Activated naive CD8-positive, alpha-beta T cell (primary cell): ENCODE measurements at regions not wholly inside any gene's neighbourhood (a gene's known extent, or its start where the extent isn't known, plus 50 kb on each side); places are given as distances from the start of the nearest gene placed in this dataset.
"Not testable (repeated sequence)": the region's sequence is repeated elsewhere in the genome, so short reads cannot be mapped to it uniquely, and the experiment has no call there.

Experiments
- H3K27ac Mint-ChIP-seq: one replicate; pipeline ENCODE4 v1.8.0; 2021; ENCODE audit warnings: mixed read lengths
- H3K27me3 Mint-ChIP-seq: one replicate; pipeline ENCODE4 v1.8.0; 2021; ENCODE audit warnings: mixed read lengths
- H3K36me3 Mint-ChIP-seq: one replicate; pipeline ENCODE4 v1.8.0; 2021; ENCODE audit warnings: mixed read lengths
- H3K4me1 Mint-ChIP-seq: one replicate; pipeline ENCODE4 v1.8.0; 2021; ENCODE audit warnings: low read depth, mixed read lengths
- H3K4me3 Mint-ChIP-seq: one replicate; pipeline ENCODE4 v1.8.0; 2021; ENCODE audit warnings: mild to moderate bottlenecking, mixed read lengths
- H3K9me3 Mint-ChIP-seq: one replicate; pipeline ENCODE4 v1.8.0; 2021; ENCODE audit warnings: low read depth, mixed read lengths

DNA sequence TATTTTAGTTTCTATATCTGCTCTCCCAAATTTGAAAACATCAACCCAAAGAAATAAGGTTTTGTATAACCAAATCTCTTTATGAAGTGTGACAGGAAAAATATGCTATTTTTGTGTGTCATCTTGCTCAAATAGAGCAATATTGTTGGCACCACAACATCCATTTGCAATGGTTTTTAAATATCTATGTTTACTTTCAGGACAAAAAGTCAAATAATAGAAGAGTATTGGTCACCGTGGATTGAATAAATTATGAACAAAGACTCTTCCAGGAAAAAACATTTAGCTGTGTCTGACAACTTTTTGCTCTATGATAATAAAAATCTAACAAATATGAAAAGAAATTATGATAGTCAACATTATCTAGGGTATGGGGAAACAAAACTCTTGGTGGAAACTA, 439.2 kb downstream of the BTG1 start:
- Mint-ChIP-seq H3K4me1 (no peaks in the 10 kb centered on the region), H3K9me3 (no peaks in the 10 kb centered on the region), H3K36me3 (no peaks in the 10 kb centered on the region), H3K27ac (no peak overlapping the region), H3K27me3 (no peaks in the 10 kb centered on the region), H3K4me3 (no peak overlapping the region)

DNA sequence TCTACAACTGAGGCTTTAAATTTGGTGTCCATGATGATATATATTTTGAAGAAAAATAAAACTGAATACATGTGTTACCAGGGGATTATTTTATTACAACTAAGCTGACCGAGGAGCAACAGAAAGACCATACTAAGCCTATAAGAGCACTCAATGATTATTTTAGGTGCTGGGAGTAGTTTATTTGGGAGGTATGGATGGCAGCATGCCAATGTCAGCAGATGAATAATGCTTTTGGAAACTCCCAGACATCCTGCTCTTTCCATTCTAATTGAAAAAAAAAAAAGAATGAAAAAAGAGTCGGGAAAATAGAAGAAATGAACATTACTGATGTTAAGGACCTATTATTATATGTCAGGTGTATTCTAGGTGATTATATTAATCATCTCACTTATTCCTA, 441.2 kb downstream of the BTG1 start:
- Mint-ChIP-seq H3K27me3 (no peaks in the 10 kb centered on the region), H3K4me1 (no peaks in the 10 kb centered on the region), H3K27ac (no peak overlapping the region), H3K9me3 (no peaks in the 10 kb centered on the region), H3K36me3 (no peaks in the 10 kb centered on the region), H3K4me3 (no peak overlapping the region)

DNA sequence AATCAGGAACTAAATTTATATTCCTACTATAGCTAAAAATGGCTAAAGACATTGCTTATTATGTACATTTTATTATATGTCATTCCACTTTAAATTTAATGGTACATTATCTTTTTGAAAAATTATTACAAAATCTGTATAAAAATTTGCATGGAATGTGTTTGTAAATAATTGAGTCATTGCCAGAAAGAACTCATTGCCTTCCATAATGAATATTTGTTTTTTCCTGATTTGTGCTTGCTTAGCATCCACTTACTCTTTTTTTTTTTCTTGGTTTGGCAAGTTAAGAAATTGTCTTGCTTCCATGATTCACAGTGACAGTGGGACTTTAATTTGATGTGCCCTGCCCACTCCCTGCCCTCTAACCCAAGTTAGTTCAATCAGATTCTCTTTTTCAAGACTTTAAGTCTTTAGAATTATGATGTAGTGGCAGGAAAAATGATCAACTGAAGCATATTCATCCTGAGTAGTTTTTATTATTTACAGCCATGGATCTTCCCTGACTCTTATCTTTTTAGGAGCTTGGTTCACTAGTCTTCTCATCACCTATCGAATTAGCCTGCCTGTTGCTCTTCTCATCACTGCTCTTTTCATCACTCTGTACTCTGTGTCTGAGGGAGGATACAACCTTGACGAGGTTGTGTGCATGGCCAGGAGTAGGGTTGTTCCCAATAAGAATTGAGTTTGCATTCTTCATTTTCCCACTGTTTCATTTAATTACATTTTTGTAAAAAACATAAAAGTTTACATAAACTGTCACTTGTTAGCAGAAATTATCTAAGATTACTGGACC, 442.0 kb downstream of the BTG1 start:
- Mint-ChIP-seq H3K27ac (no peak overlapping the region), H3K4me3 (no peak overlapping the region), H3K36me3 (no peaks in the 10 kb centered on the region), H3K4me1 (no peaks in the 10 kb centered on the region), H3K9me3 (peaks cover 5% of the 10 kb centered on the region), H3K27me3 (no peaks in the 10 kb centered on the region)

DNA sequence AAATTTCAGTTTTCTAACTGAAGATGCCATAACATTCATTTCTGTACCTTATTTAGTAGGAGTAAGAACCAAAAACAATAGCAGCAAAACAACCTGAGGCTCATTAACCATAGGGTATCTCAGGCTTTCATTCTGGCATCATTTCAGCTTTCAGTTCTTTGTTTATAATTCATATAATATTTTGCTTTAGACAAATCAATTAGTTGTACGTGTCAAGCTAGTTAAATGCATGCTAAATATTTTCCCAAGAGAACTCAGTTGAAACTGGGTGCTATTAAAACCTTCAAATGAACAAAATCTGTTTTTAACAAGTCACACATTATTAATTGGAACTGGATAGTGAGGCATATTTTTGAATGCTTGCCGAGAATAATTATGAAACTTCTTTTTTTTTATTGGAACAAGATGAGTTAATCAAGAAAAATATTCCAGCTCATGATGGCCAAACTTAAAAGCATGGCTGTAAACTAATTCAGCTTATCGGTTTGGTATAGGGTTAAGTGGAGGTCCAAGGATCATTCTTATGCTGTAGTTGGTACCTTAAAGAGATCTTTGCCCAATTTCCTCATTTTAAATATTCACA, 442.7 kb downstream of the BTG1 start:
- Mint-ChIP-seq H3K4me1 (no peaks in the 10 kb centered on the region), H3K9me3 (peaks cover 6% of the 10 kb centered on the region), H3K4me3 (no peak overlapping the region), H3K27me3 (no peaks in the 10 kb centered on the region), H3K27ac (no peak overlapping the region), H3K36me3 (no peaks in the 10 kb centered on the region)

DNA sequence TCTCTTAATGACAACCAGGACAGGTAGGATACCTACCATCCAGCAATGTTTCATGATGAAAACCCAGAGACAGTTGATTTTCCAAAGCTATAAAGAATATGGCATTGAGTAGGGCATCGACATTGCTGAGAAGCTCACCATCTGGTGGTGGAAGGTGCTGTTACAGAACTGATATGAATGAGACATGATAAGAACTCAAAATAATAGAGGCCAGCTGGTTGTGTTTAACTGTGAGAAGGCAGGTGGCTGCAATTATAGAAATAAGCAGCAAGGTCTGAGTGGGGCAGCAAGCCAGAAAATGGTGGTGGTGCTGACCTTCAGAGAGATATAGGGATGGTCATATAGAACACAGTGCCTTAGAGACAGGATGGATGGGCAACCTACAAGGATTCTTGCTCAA, 449.7 kb downstream of the BTG1 start:
- Mint-ChIP-seq H3K9me3 (peaks cover 6% of the 10 kb centered on the region), H3K36me3 (peaks cover 4% of the 10 kb centered on the region), H3K27ac (no peak overlapping the region), H3K27me3 (no peaks in the 10 kb centered on the region), H3K4me3 (no peak overlapping the region), H3K4me1 (no peaks in the 10 kb centered on the region)

DNA sequence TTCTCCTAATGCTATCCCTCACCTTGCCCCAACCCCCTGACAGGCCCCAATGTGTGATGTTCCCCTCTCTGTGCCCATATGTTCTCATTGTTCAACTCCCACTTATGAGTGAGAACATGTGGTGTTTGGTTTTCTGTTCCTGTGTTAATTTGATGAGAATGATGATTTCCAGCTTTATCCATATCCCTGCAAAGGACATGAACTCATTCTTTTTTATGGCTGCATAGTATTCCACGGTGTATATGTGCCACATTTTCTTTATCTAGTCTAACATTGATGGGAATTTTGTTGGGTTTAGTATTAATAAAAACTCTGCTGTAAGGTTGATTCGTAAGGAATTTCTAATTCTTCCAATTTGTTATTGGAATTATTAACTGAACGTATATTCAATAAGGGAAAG, 450.2 kb downstream of the BTG1 start:
- not testable (repeated sequence) for H3K9me3 Mint-ChIP-seq, H3K4me1 Mint-ChIP-seq, H3K27me3 Mint-ChIP-seq, H3K27ac Mint-ChIP-seq, H3K4me3 Mint-ChIP-seq, H3K36me3 Mint-ChIP-seq

DNA sequence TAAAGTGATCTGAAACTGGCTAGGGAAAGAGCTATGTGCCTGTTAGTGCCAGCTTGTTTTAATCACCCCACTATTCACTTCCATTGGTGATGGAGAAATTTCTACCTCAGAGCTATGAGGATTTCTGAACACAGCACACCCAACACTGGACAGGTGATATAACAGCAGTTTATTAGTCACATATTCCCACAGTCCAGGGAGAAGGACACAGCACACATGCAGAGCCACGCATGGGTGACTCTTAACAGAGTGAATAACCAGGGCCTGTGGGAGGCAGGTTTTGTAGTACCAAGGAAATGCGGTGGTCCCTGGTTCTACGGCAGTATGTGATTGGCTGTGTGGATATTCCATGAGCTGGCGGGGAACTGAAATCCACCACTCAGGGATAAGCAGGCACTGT, 455.1 kb downstream of the BTG1 start:
- Mint-ChIP-seq H3K27ac (no peak overlapping the region), H3K27me3 (no peaks in the 10 kb centered on the region), H3K4me1 (peaks cover 27% of the 10 kb centered on the region), H3K4me3 (no peak overlapping the region), H3K36me3 (no peaks in the 10 kb centered on the region), H3K9me3 (no peaks in the 10 kb centered on the region)

DNA sequence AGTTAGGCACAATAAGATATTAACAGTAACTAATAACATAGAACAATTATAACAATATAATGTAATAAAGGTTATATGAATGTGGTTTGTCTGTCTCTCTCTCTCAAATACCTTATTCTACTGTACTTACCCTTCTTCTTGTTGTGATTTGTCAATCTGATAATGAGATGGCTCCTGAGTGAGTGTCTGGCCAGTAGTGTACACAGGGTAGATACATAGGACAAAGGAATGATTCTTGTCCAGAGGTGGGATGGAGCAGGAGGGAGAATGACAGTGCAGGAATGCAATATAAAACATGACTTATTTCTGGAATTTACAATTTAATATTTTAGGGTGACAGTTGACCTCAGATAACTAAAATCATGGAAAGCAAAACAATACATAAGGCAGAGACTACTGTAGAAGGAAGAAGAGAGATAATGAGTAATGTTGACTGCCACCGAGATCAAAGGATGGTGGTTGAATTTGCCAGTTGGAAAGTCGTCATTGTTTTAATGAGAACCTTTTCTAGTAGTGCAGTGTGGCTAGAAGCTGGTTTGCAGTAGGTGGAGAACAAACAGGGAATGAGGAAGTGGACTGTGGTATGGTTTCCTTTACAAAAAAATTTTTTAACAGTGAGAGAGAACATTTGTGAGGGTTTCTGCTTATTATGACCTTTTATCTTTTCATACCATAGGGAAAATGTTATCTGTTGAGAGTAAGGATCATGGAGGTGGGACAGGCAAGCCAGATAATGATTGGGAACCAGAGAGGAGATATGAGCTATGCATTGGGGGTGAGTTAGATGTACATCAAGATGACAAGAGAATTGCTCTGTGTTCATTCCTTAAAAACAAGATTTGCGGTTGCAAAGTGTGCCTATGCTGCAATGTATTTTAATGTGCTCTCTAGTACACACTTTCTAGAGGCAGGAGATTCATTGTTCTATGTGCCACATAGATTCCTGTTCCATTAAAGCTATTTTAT, 458.3 kb downstream of the BTG1 start:
- Mint-ChIP-seq H3K27me3 (no peaks in the 10 kb centered on the region), H3K27ac (peak overlapping the region; percentile 51), H3K9me3 (no peaks in the 10 kb centered on the region), H3K36me3 (no peaks in the 10 kb centered on the region), H3K4me3 (peak overlapping the region; percentile 42), H3K4me1 (peaks cover 29% of the 10 kb centered on the region)

DNA sequence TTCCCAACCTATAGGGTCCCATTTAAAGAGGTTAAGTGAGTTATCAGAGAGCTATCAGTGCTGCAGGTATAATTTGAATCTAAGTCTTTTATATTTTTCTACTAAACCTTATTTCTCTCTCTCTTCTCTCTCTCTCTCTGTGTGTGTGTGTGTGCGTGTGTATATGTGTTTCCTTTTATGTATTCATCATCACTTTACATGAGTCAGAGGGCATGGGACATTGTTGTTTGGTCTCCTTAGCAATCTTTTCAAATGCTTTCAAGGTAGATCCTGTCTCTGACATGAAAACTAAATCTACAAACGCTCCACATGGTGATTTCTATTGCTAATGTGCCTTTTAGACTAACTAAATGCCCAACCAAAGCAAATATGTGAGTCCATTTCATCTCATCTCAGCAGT, 459.7 kb downstream of the BTG1 start:
- no peak overlapping the region for H3K27ac Mint-ChIP-seq
- H3K36me3 Mint-ChIP-seq, result no peaks in the 10 kb centered on the region
- peaks cover 29% of the 10 kb centered on the region for H3K4me1 Mint-ChIP-seq
- no peak overlapping the region for H3K4me3 Mint-ChIP-seq
- H3K27me3 Mint-ChIP-seq, result no peaks in the 10 kb centered on the region
- no peaks in the 10 kb centered on the region for H3K9me3 Mint-ChIP-seq

DNA sequence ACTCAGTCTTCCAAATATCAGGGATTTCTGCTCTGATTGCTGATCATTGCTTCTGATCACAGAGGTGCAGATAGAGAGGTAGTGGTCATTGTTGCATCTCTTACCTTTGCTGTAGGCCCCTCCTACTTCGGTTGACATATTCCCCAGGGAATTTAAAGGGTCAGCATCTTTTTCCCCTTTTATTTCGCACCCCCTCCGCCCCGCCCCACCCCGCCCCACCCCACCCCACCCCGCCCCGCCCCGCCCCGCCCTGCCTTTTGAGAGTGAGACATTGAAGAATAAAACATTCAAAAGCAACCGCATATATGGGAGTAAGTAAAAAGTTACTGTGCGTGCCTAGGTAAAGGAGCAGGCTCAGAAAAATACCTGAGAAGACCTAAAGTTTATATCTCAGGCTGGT, 463.9 kb downstream of the BTG1 start:
- Mint-ChIP-seq H3K27ac (no peak overlapping the region), H3K4me3 (no peak overlapping the region), H3K4me1 (peaks cover 13% of the 10 kb centered on the region), H3K36me3 (no peaks in the 10 kb centered on the region), H3K9me3 (no peaks in the 10 kb centered on the region), H3K27me3 (no peaks in the 10 kb centered on the region)

DNA sequence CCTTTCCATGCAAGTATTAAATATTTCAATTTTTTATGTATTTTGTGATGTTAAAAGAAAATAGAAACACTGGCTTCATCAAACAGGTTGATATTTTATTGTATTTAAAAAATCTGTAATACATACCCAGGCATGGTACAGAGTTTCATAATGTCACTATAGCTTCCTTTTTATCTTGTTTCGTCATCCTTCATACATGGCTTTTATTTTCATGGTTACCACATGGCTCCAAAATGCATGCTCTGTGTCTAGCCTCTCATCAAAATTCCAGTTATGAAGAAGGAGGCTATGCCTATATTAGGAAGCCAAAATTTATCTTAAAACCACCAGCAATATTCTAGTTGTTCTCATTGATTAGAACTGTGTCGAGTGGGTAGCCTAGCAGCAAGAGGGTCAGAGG, 464.8 kb downstream of the BTG1 start:
- Mint-ChIP-seq H3K36me3 (no peaks in the 10 kb centered on the region), H3K27ac (no peak overlapping the region), H3K27me3 (no peaks in the 10 kb centered on the region), H3K4me3 (no peak overlapping the region), H3K9me3 (no peaks in the 10 kb centered on the region), H3K4me1 (peaks cover 5% of the 10 kb centered on the region)

DNA sequence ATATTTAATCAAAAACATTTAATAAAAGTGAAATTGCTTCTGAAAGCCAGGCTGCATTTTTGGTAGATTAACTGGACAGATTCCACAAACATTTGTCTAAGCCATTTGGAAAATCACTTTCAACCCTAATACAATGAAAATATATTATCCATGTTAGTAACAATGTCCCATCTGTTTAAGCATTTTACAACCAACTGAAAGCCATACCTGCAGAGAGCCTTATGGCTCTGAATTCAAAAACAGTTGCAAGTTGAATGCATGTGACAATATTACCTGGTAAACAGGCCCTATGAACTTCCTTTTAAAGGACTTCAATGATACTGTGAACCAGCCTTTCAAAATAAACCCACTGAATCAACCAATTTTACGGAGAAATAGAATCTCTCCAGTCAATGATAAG, 468.1 kb downstream of the BTG1 start:
- Mint-ChIP-seq H3K4me1 (peaks cover 7% of the 10 kb centered on the region), H3K27ac (no peak overlapping the region), H3K27me3 (no peaks in the 10 kb centered on the region), H3K9me3 (no peaks in the 10 kb centered on the region), H3K4me3 (no peak overlapping the region), H3K36me3 (no peaks in the 10 kb centered on the region)

DNA sequence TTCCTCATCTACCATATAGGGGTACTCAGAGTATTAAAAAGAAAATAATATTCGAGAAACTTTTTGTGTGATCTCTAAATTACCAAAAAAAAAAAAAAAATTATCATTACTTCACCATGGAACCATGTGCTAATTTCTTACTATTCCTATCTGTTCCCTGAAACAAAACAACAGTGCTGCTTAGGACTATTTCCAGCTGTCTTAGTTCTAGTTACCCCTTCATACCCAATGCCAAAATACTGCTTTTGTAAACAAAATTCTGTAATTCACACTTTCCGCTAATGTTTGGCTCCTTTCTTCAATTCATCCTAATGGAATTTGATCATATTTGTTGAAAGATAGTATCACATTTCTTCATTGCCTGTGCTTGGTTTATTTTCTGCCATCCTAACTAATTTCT, 470.2 kb downstream of the BTG1 start:
- peaks cover 11% of the 10 kb centered on the region for H3K4me1 Mint-ChIP-seq
- no peaks in the 10 kb centered on the region for H3K27me3 Mint-ChIP-seq
- H3K9me3 Mint-ChIP-seq, result no peaks in the 10 kb centered on the region
- no peak overlapping the region for H3K27ac Mint-ChIP-seq
- no peaks in the 10 kb centered on the region for H3K36me3 Mint-ChIP-seq
- H3K4me3 Mint-ChIP-seq, result no peak overlapping the region

DNA sequence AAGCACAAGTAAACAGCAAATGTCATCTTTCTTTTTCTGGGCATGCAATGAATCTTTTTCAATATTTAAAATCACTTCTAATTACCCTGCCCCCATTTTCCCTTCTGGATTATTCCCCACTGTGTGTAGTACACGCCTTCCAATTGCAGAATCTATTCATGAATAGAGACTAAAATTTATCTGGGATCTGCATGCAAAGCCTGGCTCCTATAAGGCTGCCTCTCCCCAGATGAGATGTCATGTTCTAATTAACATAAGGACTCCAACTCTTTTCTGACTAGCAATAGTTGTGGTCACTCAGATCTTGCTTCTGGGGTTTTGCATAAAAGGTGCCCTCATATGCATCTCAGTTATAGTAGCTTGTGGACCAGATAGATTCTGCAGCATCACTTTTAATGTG, 473.5 kb downstream of the BTG1 start:
- Mint-ChIP-seq H3K27ac (no peak overlapping the region), H3K4me3 (no peak overlapping the region), H3K36me3 (peaks cover 2% of the 10 kb centered on the region), H3K27me3 (no peaks in the 10 kb centered on the region), H3K4me1 (peaks cover 24% of the 10 kb centered on the region), H3K9me3 (peaks cover 8% of the 10 kb centered on the region)

DNA sequence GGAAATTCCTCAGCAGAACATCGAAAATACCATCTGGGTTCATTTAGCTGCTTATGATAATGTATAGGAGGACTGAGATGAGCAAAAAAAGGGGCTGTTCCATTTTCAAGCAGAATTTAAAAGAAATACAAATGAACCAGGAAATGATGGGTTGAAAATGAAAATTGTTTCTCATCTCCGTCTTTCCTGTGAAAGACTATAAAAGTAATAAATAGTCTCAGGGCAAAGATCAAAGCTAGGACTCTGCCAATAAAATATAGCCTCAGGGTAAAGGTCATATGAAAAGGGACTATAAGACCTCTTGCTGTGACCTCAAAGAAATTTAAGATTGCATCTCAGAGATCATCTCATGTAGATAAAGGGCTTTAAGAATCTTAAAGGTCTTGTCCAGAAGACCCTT, 478.0 kb downstream of the BTG1 start:
- Mint-ChIP-seq H3K36me3 (peaks cover 2% of the 10 kb centered on the region), H3K27me3 (no peaks in the 10 kb centered on the region), H3K4me3 (no peak overlapping the region), H3K9me3 (peaks cover 8% of the 10 kb centered on the region), H3K4me1 (peaks cover 20% of the 10 kb centered on the region), H3K27ac (no peak overlapping the region)
